ENCODE measurements at regions not wholly inside any gene's neighbourhood (a gene's known extent, or its start where the extent isn't known, plus 50 kb on each side); places are given as distances from the start of the nearest gene placed in this dataset.
"Not testable (repeated sequence)": the region's sequence is repeated elsewhere in the genome, so short reads cannot be mapped to it uniquely, and the experiment has no call there.

- Histone ChIP-seq H3K27me3 (ENCODE audit: control insufficient read depth in 1 of 2, insufficient read depth in 2 of 2, low read length in 2 of 2) (no peaks in the 10 kb centered on the region), H3K4me1 (ENCODE audit: control insufficient read depth in 2 of 2, insufficient read depth in 2 of 2, low read length in 1 of 2) (no peaks in the 10 kb centered on the region), H3K9me3 (ENCODE audit: control insufficient read depth in 2 of 2, insufficient read depth in 1 of 2, low read depth in 1 of 2, low read length in 1 of 2) (no peaks in the 10 kb centered on the region), H3K4me3 (ENCODE audit: low read depth in 1 of 2, low read length in 2 of 2) (no peak overlapping the region), H3K36me3 (ENCODE audit: control insufficient read depth in 2 of 2, insufficient read depth in 2 of 2, low read length in 1 of 2) (no peaks in the 10 kb centered on the region), H3K27ac (ENCODE audit: low read depth in 2 of 2, low read length in 1 of 2) (no peak overlapping the region)
- 61 to 62% methylated on average over 3 of the region's 3 CpGs for whole genome bisulfite sequencing, 2 donors
Observed at GRCh38 chr13:59024434-59024833, 1139.3 kb downstream of the DIAPH3 start.

- Histone ChIP-seq H3K4me1 (ENCODE audit: control insufficient read depth in 2 of 2, insufficient read depth in 2 of 2, low read length in 1 of 2) (no peaks in the 10 kb centered on the region), H3K27me3 (ENCODE audit: control insufficient read depth in 1 of 2, insufficient read depth in 2 of 2, low read length in 2 of 2) (no peaks in the 10 kb centered on the region), H3K27ac (ENCODE audit: low read depth in 2 of 2, low read length in 1 of 2) (no peak overlapping the region), H3K4me3 (ENCODE audit: low read depth in 1 of 2, low read length in 2 of 2) (no peak overlapping the region), H3K9me3 (ENCODE audit: control insufficient read depth in 2 of 2, insufficient read depth in 1 of 2, low read depth in 1 of 2, low read length in 1 of 2) (no peaks in the 10 kb centered on the region), H3K36me3 (ENCODE audit: control insufficient read depth in 2 of 2, insufficient read depth in 2 of 2, low read length in 1 of 2) (no peaks in the 10 kb centered on the region)
- WGBS, 2 donors = 74 to 79% methylated on average over 2 of the region's 2 CpGs
Observed at GRCh38 chr13:59034198-59034597, 1129.5 kb downstream of the DIAPH3 start.

GRCh38 chr13:59038824-59039223 lies 1124.9 kb downstream of the DIAPH3 start:
- WGBS, 2 donors = 39 to 43% methylated on average over 1 of the region's 1 CpG
- no peak overlapping the region for H3K27ac ChIP-seq (ENCODE audit: low read depth in 2 of 2, low read length in 1 of 2)
- H3K4me3 ChIP-seq (ENCODE audit: low read depth in 1 of 2, low read length in 2 of 2) = no peak overlapping the region
- H3K4me1 ChIP-seq (ENCODE audit: control insufficient read depth in 2 of 2, insufficient read depth in 2 of 2, low read length in 1 of 2) = no peaks in the 10 kb centered on the region
- no peaks in the 10 kb centered on the region for H3K9me3 ChIP-seq (ENCODE audit: control insufficient read depth in 2 of 2, insufficient read depth in 1 of 2, low read depth in 1 of 2, low read length in 1 of 2)
- H3K27me3 ChIP-seq (ENCODE audit: control insufficient read depth in 1 of 2, insufficient read depth in 2 of 2, low read length in 2 of 2) = no peaks in the 10 kb centered on the region
- H3K36me3 ChIP-seq (ENCODE audit: control insufficient read depth in 2 of 2, insufficient read depth in 2 of 2, low read length in 1 of 2) = no peaks in the 10 kb centered on the region

GRCh38 chr13:59043016-59043415 lies 1120.7 kb downstream of the DIAPH3 start:
- no peaks in the 10 kb centered on the region for H3K27me3 ChIP-seq (ENCODE audit: control insufficient read depth in 1 of 2, insufficient read depth in 2 of 2, low read length in 2 of 2)
- no peaks in the 10 kb centered on the region for H3K9me3 ChIP-seq (ENCODE audit: control insufficient read depth in 2 of 2, insufficient read depth in 1 of 2, low read depth in 1 of 2, low read length in 1 of 2)
- no peak overlapping the region for H3K27ac ChIP-seq (ENCODE audit: low read depth in 2 of 2, low read length in 1 of 2)
- no peaks in the 10 kb centered on the region for H3K36me3 ChIP-seq (ENCODE audit: control insufficient read depth in 2 of 2, insufficient read depth in 2 of 2, low read length in 1 of 2)
- 73 to 82% methylated on average over 2 of the region's 2 CpGs for WGBS, 2 donors
- no peak overlapping the region for H3K4me3 ChIP-seq (ENCODE audit: low read depth in 1 of 2, low read length in 2 of 2)
- H3K4me1 ChIP-seq (ENCODE audit: control insufficient read depth in 2 of 2, insufficient read depth in 2 of 2, low read length in 1 of 2) = no peaks in the 10 kb centered on the region

- Histone ChIP-seq H3K27ac (ENCODE audit: low read depth in 2 of 2, low read length in 1 of 2) (no peak overlapping the region), H3K36me3 (ENCODE audit: control insufficient read depth in 2 of 2, insufficient read depth in 2 of 2, low read length in 1 of 2) (no peaks in the 10 kb centered on the region), H3K9me3 (ENCODE audit: control insufficient read depth in 2 of 2, insufficient read depth in 1 of 2, low read depth in 1 of 2, low read length in 1 of 2) (no peaks in the 10 kb centered on the region), H3K4me3 (ENCODE audit: low read depth in 1 of 2, low read length in 2 of 2) (no peak overlapping the region), H3K27me3 (ENCODE audit: control insufficient read depth in 1 of 2, insufficient read depth in 2 of 2, low read length in 2 of 2) (no peaks in the 10 kb centered on the region), H3K4me1 (ENCODE audit: control insufficient read depth in 2 of 2, insufficient read depth in 2 of 2, low read length in 1 of 2) (no peaks in the 10 kb centered on the region)
- 62 to 67% methylated on average over 2 of the region's 2 CpGs for whole genome bisulfite sequencing, 2 donors
Observed at GRCh38 chr13:59047546-59047945, 1116.2 kb downstream of the DIAPH3 start.

- no peaks in the 10 kb centered on the region for H3K4me1 ChIP-seq (ENCODE audit: control insufficient read depth in 2 of 2, insufficient read depth in 2 of 2, low read length in 1 of 2)
- WGBS, 2 donors = 77 to 88% methylated on average over 1 of the region's 1 CpG
- H3K9me3 ChIP-seq (ENCODE audit: control insufficient read depth in 2 of 2, insufficient read depth in 1 of 2, low read depth in 1 of 2, low read length in 1 of 2) = no peaks in the 10 kb centered on the region
- no peak overlapping the region for H3K27ac ChIP-seq (ENCODE audit: low read depth in 2 of 2, low read length in 1 of 2)
- no peak overlapping the region for H3K4me3 ChIP-seq (ENCODE audit: low read depth in 1 of 2, low read length in 2 of 2)
- no peaks in the 10 kb centered on the region for H3K27me3 ChIP-seq (ENCODE audit: control insufficient read depth in 1 of 2, insufficient read depth in 2 of 2, low read length in 2 of 2)
- H3K36me3 ChIP-seq (ENCODE audit: control insufficient read depth in 2 of 2, insufficient read depth in 2 of 2, low read length in 1 of 2) = no peaks in the 10 kb centered on the region
Observed at GRCh38 chr13:59061621-59062020, 1102.1 kb downstream of the DIAPH3 start.

GRCh38 chr13:59064042-59064441 lies 1099.7 kb downstream of the DIAPH3 start:
- H3K36me3 ChIP-seq (ENCODE audit: control insufficient read depth in 2 of 2, insufficient read depth in 2 of 2, low read length in 1 of 2) = no peaks in the 10 kb centered on the region
- H3K4me1 ChIP-seq (ENCODE audit: control insufficient read depth in 2 of 2, insufficient read depth in 2 of 2, low read length in 1 of 2) = no peaks in the 10 kb centered on the region
- H3K27me3 ChIP-seq (ENCODE audit: control insufficient read depth in 1 of 2, insufficient read depth in 2 of 2, low read length in 2 of 2) = no peaks in the 10 kb centered on the region
- H3K27ac ChIP-seq (ENCODE audit: low read depth in 2 of 2, low read length in 1 of 2) = no peak overlapping the region
- H3K9me3 ChIP-seq (ENCODE audit: control insufficient read depth in 2 of 2, insufficient read depth in 1 of 2, low read depth in 1 of 2, low read length in 1 of 2) = no peaks in the 10 kb centered on the region
- no peak overlapping the region for H3K4me3 ChIP-seq (ENCODE audit: low read depth in 1 of 2, low read length in 2 of 2)
- 68 to 80% methylated on average over 1 of the region's 1 CpG for WGBS, 2 donors

- not testable (repeated sequence) for H3K4me3 ChIP-seq (ENCODE audit: low read depth in 1 of 2, low read length in 2 of 2); H3K36me3 ChIP-seq (ENCODE audit: control insufficient read depth in 2 of 2, insufficient read depth in 2 of 2, low read length in 1 of 2); H3K9me3 ChIP-seq (ENCODE audit: control insufficient read depth in 2 of 2, insufficient read depth in 1 of 2, low read depth in 1 of 2, low read length in 1 of 2); H3K4me1 ChIP-seq (ENCODE audit: control insufficient read depth in 2 of 2, insufficient read depth in 2 of 2, low read length in 1 of 2); H3K27ac ChIP-seq (ENCODE audit: low read depth in 2 of 2, low read length in 1 of 2); H3K27me3 ChIP-seq (ENCODE audit: control insufficient read depth in 1 of 2, insufficient read depth in 2 of 2, low read length in 2 of 2)
Observed at GRCh38 chr13:59076386-59076785, 1087.3 kb downstream of the DIAPH3 start.

- Histone ChIP-seq H3K4me3 (ENCODE audit: low read depth in 1 of 2, low read length in 2 of 2) (no peak overlapping the region), H3K9me3 (ENCODE audit: control insufficient read depth in 2 of 2, insufficient read depth in 1 of 2, low read depth in 1 of 2, low read length in 1 of 2) (no peaks in the 10 kb centered on the region), H3K4me1 (ENCODE audit: control insufficient read depth in 2 of 2, insufficient read depth in 2 of 2, low read length in 1 of 2) (no peaks in the 10 kb centered on the region), H3K27me3 (ENCODE audit: control insufficient read depth in 1 of 2, insufficient read depth in 2 of 2, low read length in 2 of 2) (no peaks in the 10 kb centered on the region), H3K36me3 (ENCODE audit: control insufficient read depth in 2 of 2, insufficient read depth in 2 of 2, low read length in 1 of 2) (no peaks in the 10 kb centered on the region), H3K27ac (ENCODE audit: low read depth in 2 of 2, low read length in 1 of 2) (no peak overlapping the region)
- 61 to 66% methylated on average over 2 of the region's 2 CpGs for WGBS, 2 donors
Observed at GRCh38 chr13:59086147-59086546, 1077.6 kb downstream of the DIAPH3 start.

- no peak overlapping the region for H3K27ac ChIP-seq (ENCODE audit: low read depth in 2 of 2, low read length in 1 of 2)
- no peaks in the 10 kb centered on the region for H3K36me3 ChIP-seq (ENCODE audit: control insufficient read depth in 2 of 2, insufficient read depth in 2 of 2, low read length in 1 of 2)
- no peaks in the 10 kb centered on the region for H3K27me3 ChIP-seq (ENCODE audit: control insufficient read depth in 1 of 2, insufficient read depth in 2 of 2, low read length in 2 of 2)
- H3K4me3 ChIP-seq (ENCODE audit: low read depth in 1 of 2, low read length in 2 of 2) = no peak overlapping the region
- WGBS, 2 donors = 52 to 53% methylated on average over 2 of the region's 2 CpGs
- H3K9me3 ChIP-seq (ENCODE audit: control insufficient read depth in 2 of 2, insufficient read depth in 1 of 2, low read depth in 1 of 2, low read length in 1 of 2) = no peaks in the 10 kb centered on the region
- H3K4me1 ChIP-seq (ENCODE audit: control insufficient read depth in 2 of 2, insufficient read depth in 2 of 2, low read length in 1 of 2) = no peaks in the 10 kb centered on the region
Observed at GRCh38 chr13:59088716-59089115, 1075.0 kb downstream of the DIAPH3 start.

All from esophagus (tissue), 2 donors.